Right lobe of liver (tissue), 6 donors: ENCODE measurements at regions not wholly inside any gene's neighbourhood (a gene's known extent, or its start where the extent isn't known, plus 50 kb on each side); places are given as distances from the start of the nearest gene placed in this dataset.

Experiments
- ATAC-seq, 4 donors: fragments of 200-7000 bp; cut with Tn5 transposase; one replicate each; pipeline ENCODE4 v1.9.1; 2020; ENCODE audit warnings: mild to moderate bottlenecking in 4 of 4, moderate library complexity in 4 of 4
- DNase-seq, 3 donors: peaks; one replicate each; pipeline ENCODE4 v3.0.0-alpha.2; 2020
- H3K27ac ChIP-seq, 3 donors: fragments of 200-600 bp; one replicate each; pipeline ENCODE4 v1.8.0; 2022
- H3K27me3 ChIP-seq, 2 donors: fragments of 200-600 bp; one replicate each; pipeline ENCODE4 v1.8.0; 2022
- H3K36me3 ChIP-seq, 4 donors: fragments of 200-600 bp; sonication (generic) in 1 of 4; one replicate each; pipeline versions ENCODE4 v1.5.1 to v1.8.0; 2017 to 2022; ENCODE audit warnings: control low read depth in 1 of 4
- H3K4me1 ChIP-seq, 4 donors: fragments of 200-600 bp; sonication (generic) in 1 of 4; one replicate each; pipeline versions ENCODE4 v1.5.1 to v1.8.0; 2017 to 2022; ENCODE audit warnings: control low read depth in 1 of 4
- H3K4me3 ChIP-seq, 3 donors: fragments of 200-600 bp; one replicate each; pipeline ENCODE4 v1.8.0; 2022
- H3K9me3 ChIP-seq, 4 donors: fragments of 200-600 bp; sonication (generic) in 1 of 4; one replicate each; pipeline versions ENCODE4 v1.5.1 to v1.8.0; 2017 to 2022; ENCODE audit warnings: control low read depth in 1 of 4
- CTCF ChIP-seq, 4 donors: fragments of 200-600 bp in 3 of 4; fragments of 450-650 bp in 1 of 4; IDR thresholded peaks; one replicate each; pipeline versions ENCODE4 v1.5.1 to v1.8.0; 2016 to 2022; ENCODE audit warnings: antibody characterized with exemption in 4 of 4, mild to moderate bottlenecking in 2 of 4
- POLR2A ChIP-seq: fragments of 450-650 bp; IDR thresholded peaks from one replicate; pipeline ENCODE4 v1.6.1; 2017; ENCODE audit warnings: antibody characterized with exemption, mild to moderate bottlenecking
- WGBS: methylation state at CpG from one replicate; pipeline ENCODE4 v1.1.6; 2018; ENCODE audit warnings: low coverage, low lambda C conversion rate; ENCODE audit not compliant: insufficient coverage; ENCODE audit errors: missing lambda C conversion rate; 5-methylcytosine and 5-hydroxymethylcytosine counted together
- intact Hi-C, 2 donors: fragments of 100-400 bp; cut with DNase I; formaldehyde crosslinking; loops; one replicate each; pipeline versions ENCODE4 v1.11.2 to v1.14.1; 2022
- donor health status: DM: no; HTN: yes; CAD: no.
- donor health status: DM: no; HTN: no; CAD: no.
- donor health status: DM: no; HTN: no; CAD: no.
- donor health status: DM: no; HTN: yes; CAD: no.
- donor health status: DM: no; HTN: yes; CAD: no.

- intact Hi-C loops, result no loop called here
- WGBS, result 27% methylated on average over 3 of the region's 3 CpGs
- ATAC-seq, result peak in 3 of 4 donors; percentile 41 to 92 (median 63)
- no peaks in the 10 kb centered on the region for H3K36me3 ChIP-seq
- H3K27me3 ChIP-seq, result no peaks in the 10 kb centered on the region
- no peaks in the 10 kb centered on the region for H3K9me3 ChIP-seq
- peak in 1 of 3 donors; percentile 43 for DNase-seq
- no peaks in the 10 kb centered on the region for H3K4me1 ChIP-seq
- H3K27ac ChIP-seq, result no peak overlapping the region
- TF ChIP-seq POLR2A, result no peak
- no peak for TF ChIP-seq CTCF (IDR thresholded peaks at IDR 0.05)
- no peak overlapping the region for H3K4me3 ChIP-seq
These were observed 63.1 kb upstream of the CNOT2 start for GRCh38 chr12:70180130-70180529.

DNA sequence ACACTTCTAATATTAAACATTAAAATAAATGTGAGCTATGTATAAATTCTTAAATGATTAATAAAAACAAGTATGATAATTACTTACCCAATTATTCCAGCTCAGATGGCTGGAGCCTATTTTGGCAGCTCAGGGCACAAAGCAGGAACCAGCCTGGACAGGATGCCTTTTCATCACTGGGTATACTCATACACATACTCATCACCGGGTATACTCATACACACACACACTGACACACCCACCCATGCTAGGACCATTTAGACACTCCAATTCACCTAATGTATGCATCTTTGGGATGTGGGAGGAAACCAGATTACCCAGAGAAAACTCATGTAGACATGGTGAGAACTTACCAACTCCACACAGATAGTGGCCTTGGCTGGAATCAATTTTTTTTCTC lies 57.9 kb upstream of the CNOT2 start:
- no peak overlapping the region for H3K4me3 ChIP-seq
- no peak overlapping the region for H3K27ac ChIP-seq
- H3K27me3 ChIP-seq, result no peaks in the 10 kb centered on the region
- intact Hi-C loops, result no loop called here
- H3K4me1 ChIP-seq, result no peaks in the 10 kb centered on the region
- 63% methylated on average over 1 of the region's 1 CpG for WGBS
- H3K36me3 ChIP-seq, result no peaks in the 10 kb centered on the region
- TF ChIP-seq CTCF (IDR thresholded peaks at IDR 0.05) (no peak), POLR2A (no peak)
- DNase-seq (no peak), ATAC-seq (no peak)
- H3K9me3 ChIP-seq, result no peaks in the 10 kb centered on the region

DNA sequence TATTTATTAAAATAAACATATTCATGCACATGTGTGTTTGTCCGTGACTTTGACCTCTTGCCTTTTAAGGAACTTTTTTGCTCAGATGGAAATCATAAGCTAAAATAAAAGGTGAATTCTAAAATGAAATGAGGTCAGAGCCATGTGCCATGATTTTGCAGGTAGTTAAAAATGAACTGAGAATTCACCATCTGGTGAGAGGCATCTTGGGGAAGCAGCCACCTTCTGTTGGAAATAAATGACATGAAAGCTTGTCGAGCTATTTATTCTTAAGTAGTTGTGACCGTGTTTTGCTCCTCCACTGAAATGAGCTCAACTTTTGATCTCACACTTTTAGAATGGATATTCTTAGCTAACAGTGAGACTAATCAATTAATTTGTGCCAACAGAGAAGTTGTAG lies 56.8 kb upstream of the CNOT2 start:
- Histone ChIP-seq H3K4me1 (no peaks in the 10 kb centered on the region), H3K27me3 (no peaks in the 10 kb centered on the region), H3K36me3 (no peaks in the 10 kb centered on the region), H3K9me3 (no peaks in the 10 kb centered on the region), H3K4me3 (no peak overlapping the region), H3K27ac (no peak overlapping the region)
- intact Hi-C loops, result no loop called here
- WGBS, result 71% methylated on average over 3 of the region's 3 CpGs
- DNase-seq (no peak), ATAC-seq (no peak)
- TF ChIP-seq POLR2A, result no peak
- TF ChIP-seq CTCF (IDR thresholded peaks at IDR 0.05), result no peak

DNA sequence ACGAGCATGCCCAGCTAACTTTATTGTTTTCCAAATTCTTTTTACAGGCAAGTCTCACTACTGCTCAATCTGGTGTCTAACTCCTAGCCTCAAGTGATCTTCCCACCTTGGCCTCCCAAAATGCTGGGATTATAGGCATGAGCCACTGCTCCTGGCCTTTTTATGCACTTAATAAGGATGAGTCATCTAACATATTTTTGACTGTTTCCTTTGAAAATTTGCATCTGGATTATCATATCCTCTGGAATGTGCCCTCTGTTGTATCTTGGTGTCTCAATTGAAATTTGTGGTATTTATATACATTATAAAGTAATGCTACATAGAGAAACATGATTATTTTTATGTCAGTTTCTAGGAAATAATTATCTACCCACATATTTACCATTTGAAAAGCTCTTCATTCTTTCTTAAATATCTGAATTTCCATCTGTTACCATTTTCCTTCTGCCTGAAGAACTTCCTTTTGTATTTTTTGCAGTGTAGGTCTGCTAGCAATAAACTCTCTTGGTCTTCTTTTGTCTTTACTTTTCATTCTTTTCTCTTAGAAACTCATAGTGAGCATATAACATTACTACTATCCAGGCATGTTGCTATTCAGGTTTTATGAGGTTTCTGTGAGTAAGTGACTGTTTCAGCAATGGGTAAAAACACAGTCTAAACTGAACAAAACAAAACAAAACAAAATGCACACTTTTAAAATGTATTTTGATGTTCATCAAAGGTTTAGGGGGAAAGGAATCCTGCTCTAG lies 52.8 kb upstream of the CNOT2 start:
- Histone ChIP-seq H3K27ac (no peak overlapping the region), H3K4me3 (no peak overlapping the region), H3K9me3 (no peaks in the 10 kb centered on the region), H3K27me3 (no peaks in the 10 kb centered on the region), H3K4me1 (no peaks in the 10 kb centered on the region), H3K36me3 (no peaks in the 10 kb centered on the region)
- intact Hi-C loops, result no loop called here
- 73% methylated on average over 1 of the region's 1 CpG for WGBS
- ATAC-seq (no peak), DNase-seq (no peak)
- no peak for TF ChIP-seq CTCF (IDR thresholded peaks at IDR 0.05)
- TF ChIP-seq POLR2A, result no peak
